IMR-90 (cell line): ENCODE measurements at regions not wholly inside any gene's neighbourhood (a gene's known extent, or its start where the extent isn't known, plus 50 kb on each side); places are given as distances from the start of the nearest gene placed in this dataset.

Source experiments
- ATAC-seq: fragments of 200-7000 bp; cut with Tn5 transposase; 2 replicates; pipeline ENCODE4 v1.9.1; 2020; ENCODE audit warnings: low read depth, mild to moderate bottlenecking, moderate library complexity
- BruUV-seq: library from RNA; stranded (reverse); fragments of 400-500 nt; replicated peaks from 2 replicates; lab custom pipeline; 2021; lab: Mats Ljungman, UMichigan
- CTCF ChIA-PET: fragments of 300-600 bp; formaldehyde crosslinking; extraction: SDS; loops from one replicate; lab custom pipeline; 2021; ENCODE audit warnings: antibody characterized with exemption; lab: Yijun Ruan, JAX
- POLR2A ChIA-PET: fragments of 300-600 bp; sonication (Branson Sonifier 250); formaldehyde crosslinking; loops from one replicate; lab custom pipeline; 2022; ENCODE audit warnings: antibody characterized with exemption; ENCODE audit not compliant: unreplicated experiment; lab: Charles Lee
- DNase-seq: peaks from one replicate; pipeline ENCODE4 v3.0.0; 2013
- H2AFZ ChIP-seq: replicated peaks from 2 replicates; pipeline ENCODE3; 2013; ENCODE audit warnings: low read length, mild to moderate bottlenecking; ENCODE audit not compliant: poor library complexity
- H2AK5ac ChIP-seq: 2 replicates; pipeline ENCODE4 v1.6.1; 2013; ENCODE audit warnings: low read depth, low read length, inconsistent platforms
- H2AK9ac ChIP-seq: replicated peaks from 2 replicates; pipeline ENCODE3; 2013; ENCODE audit warnings: mild to moderate bottlenecking, low read depth, low read length, moderate library complexity; ENCODE audit not compliant: poor library complexity
- H2BK120ac ChIP-seq: 2 replicates; pipeline ENCODE4 v1.6.1; 2013; ENCODE audit warnings: low read depth, low read length, inconsistent platforms
- H2BK15ac ChIP-seq: 3 replicates; pipeline ENCODE4 v1.6.1; 2013; ENCODE audit warnings: low read depth, low read length, inconsistent platforms
- H2BK20ac ChIP-seq: 2 replicates; pipeline ENCODE4 v1.6.1; 2013; ENCODE audit warnings: low read depth, mild to moderate bottlenecking, inconsistent platforms, low read length, moderate library complexity
- H2BK5ac ChIP-seq: 2 replicates; pipeline ENCODE4 v1.6.1; 2013; ENCODE audit warnings: mild to moderate bottlenecking, low read depth, low read length, inconsistent platforms; ENCODE audit not compliant: poor library complexity, severe bottlenecking
- H3K14ac ChIP-seq: replicated peaks from 2 replicates; pipeline ENCODE4 v1.6.1; 2013; ENCODE audit warnings: low read depth, low read length, inconsistent platforms
- H3K18ac ChIP-seq: 2 replicates; pipeline ENCODE4 v1.6.1; 2013; ENCODE audit warnings: low read depth, low read length, control low read depth
- H3K23ac ChIP-seq: 2 replicates; pipeline ENCODE4 v1.6.1; 2013; ENCODE audit warnings: low read depth, low read length, inconsistent platforms
- H3K27ac ChIP-seq: 2 replicates; pipeline ENCODE4 v1.5.1; 2013; ENCODE audit warnings: mild to moderate bottlenecking, control low read depth, low read length; ENCODE audit not compliant: insufficient read depth
- H3K27me3 ChIP-seq: 2 replicates; pipeline ENCODE4 v1.6.1; 2013; ENCODE audit warnings: low read length; ENCODE audit not compliant: control insufficient read depth, insufficient read depth
- H3K36me3 ChIP-seq: 2 replicates; pipeline ENCODE4 v1.6.1; 2013; ENCODE audit warnings: low read length, mixed read lengths; ENCODE audit not compliant: control insufficient read depth, insufficient read depth
- H3K4ac ChIP-seq: 2 replicates; pipeline ENCODE4 v1.6.1; 2013; ENCODE audit warnings: low read depth, low read length, inconsistent platforms
- H3K4me1 ChIP-seq: 2 replicates; pipeline ENCODE4 v1.6.1; 2013; ENCODE audit warnings: low read length, mixed read lengths; ENCODE audit not compliant: control insufficient read depth, insufficient read depth
- H3K4me2 ChIP-seq: 2 replicates; pipeline ENCODE4 v1.6.1; 2013; ENCODE audit warnings: low read depth, mild to moderate bottlenecking, control low read depth, low read length, moderate library complexity
- H3K4me3 ChIP-seq: 2 replicates; pipeline ENCODE4 v1.5.1; 2013; ENCODE audit warnings: low read depth, mild to moderate bottlenecking, control low read depth, low read length, moderate library complexity; ENCODE audit not compliant: insufficient read depth
- H3K56ac ChIP-seq: 2 replicates; pipeline ENCODE4 v1.6.1; 2013; ENCODE audit warnings: low read length, inconsistent platforms; ENCODE audit not compliant: insufficient read depth; ENCODE audit errors: extremely low read depth
- H3K79me1 ChIP-seq, 2 experiments: 2 replicates each; pipeline ENCODE4 v1.6.1; 2013; ENCODE audit warnings: low read length in 2 of 2, inconsistent platforms in 1 of 2, low read depth in 1 of 2
- H3K9ac ChIP-seq: 2 replicates; pipeline ENCODE4 v1.6.1; 2013; ENCODE audit warnings: low read depth, low read length, control low read depth
- H3K9me1 ChIP-seq: 2 replicates; pipeline ENCODE4 v1.6.1; 2013; ENCODE audit warnings: low read length, inconsistent platforms; ENCODE audit not compliant: insufficient read depth
- H3K9me3 ChIP-seq: 2 replicates; pipeline ENCODE4 v1.6.1; 2013; ENCODE audit warnings: low read length; ENCODE audit not compliant: control insufficient read depth, insufficient read depth
- H4K20me1 ChIP-seq: 2 replicates; pipeline ENCODE4 v1.6.1; 2013; ENCODE audit warnings: low read length, inconsistent platforms; ENCODE audit not compliant: insufficient read depth
- H4K5ac ChIP-seq: 2 replicates; pipeline ENCODE4 v1.6.1; 2013; ENCODE audit warnings: mild to moderate bottlenecking, low read depth, low read length, control low read depth
- H4K8ac ChIP-seq, 2 experiments: 2 replicates each; pipeline ENCODE4 v1.6.1; 2013; ENCODE audit warnings: low read depth in 2 of 2, low read length in 2 of 2, control low read depth in 1 of 2, inconsistent platforms in 1 of 2
- H4K91ac ChIP-seq: 2 replicates; pipeline ENCODE4 v1.6.1; 2013; ENCODE audit warnings: low read depth, low read length, inconsistent platforms; ENCODE audit not compliant: insufficient read depth
- BHLHE40 ChIP-seq: fragments of 150-350 bp; IDR thresholded peaks from 2 replicates; pipeline ENCODE4 v1.6.1; 2016; ENCODE audit warnings: mild to moderate bottlenecking, low read depth, low read length
- CEBPB ChIP-seq: IDR thresholded peaks from 2 replicates; pipeline ENCODE4 v1.6.1; 2012; ENCODE audit warnings: low read depth, low read length, improper control_type of control experiment
- CHD1 ChIP-seq: IDR thresholded peaks from 2 replicates; pipeline ENCODE4 v1.6.1; 2012; ENCODE audit warnings: low read depth, low read length, improper control_type of control experiment
- CTCF ChIP-seq: conservative IDR thresholded peaks from 2 replicates; pipeline ENCODE4 v1.5.1; 2012; ENCODE audit warnings: mild to moderate bottlenecking, low read depth, low read length, improper control_type of control experiment
- ELK1 ChIP-seq: fragments of 150-350 bp; IDR thresholded peaks from 2 replicates; pipeline ENCODE4 v1.6.1; 2016; ENCODE audit warnings: low read depth, mild to moderate bottlenecking, low read length, moderate library complexity, borderline replicate concordance
- FOS ChIP-seq: fragments of 150-350 bp; IDR thresholded peaks from 2 replicates; pipeline ENCODE4 v1.6.1; 2016; ENCODE audit warnings: low read depth, low read length
- MAFK ChIP-seq: IDR thresholded peaks from 2 replicates; pipeline ENCODE4 v1.6.1; 2012; ENCODE audit warnings: low read depth, low read length, improper control_type of control experiment
- MAZ ChIP-seq: IDR thresholded peaks from 2 replicates; pipeline ENCODE4 v1.6.1; 2012; ENCODE audit warnings: low read depth, mild to moderate bottlenecking, low read length, improper control_type of control experiment, moderate library complexity, borderline replicate concordance
- MXI1 ChIP-seq: IDR thresholded peaks from 2 replicates; pipeline ENCODE4 v1.6.1; 2012; ENCODE audit warnings: low read depth, mild to moderate bottlenecking, low read length, moderate library complexity, borderline replicate concordance
- NFE2L2 ChIP-seq: fragments of 150-350 bp; IDR thresholded peaks from 2 replicates; pipeline ENCODE4 v1.6.1; 2016; ENCODE audit warnings: low read depth, mild to moderate bottlenecking, low read length
- POLR2A ChIP-seq: IDR thresholded peaks from 2 replicates; pipeline ENCODE4 v1.6.1; 2012; ENCODE audit warnings: mild to moderate bottlenecking, low read depth, low read length
- RAD21 ChIP-seq: IDR thresholded peaks from 2 replicates; pipeline ENCODE4 v1.6.1; 2012; ENCODE audit warnings: low read length, improper control_type of control experiment
- RCOR1 ChIP-seq: IDR thresholded peaks from 2 replicates; pipeline ENCODE4 v1.6.1; 2012; ENCODE audit warnings: mild to moderate bottlenecking, low read length, improper control_type of control experiment; ENCODE audit not compliant: insufficient replicate concordance
- RFX5 ChIP-seq: IDR thresholded peaks from 2 replicates; pipeline ENCODE4 v1.8.0; 2012; ENCODE audit warnings: low read depth, mild to moderate bottlenecking, low read length, moderate library complexity
- SMC3 ChIP-seq: fragments of 150-350 bp; IDR thresholded peaks from 2 replicates; pipeline ENCODE4 v1.6.1; 2016; ENCODE audit warnings: low read depth, mild to moderate bottlenecking, antibody characterized with exemption, low read length, moderate library complexity
- USF2 ChIP-seq: fragments of 150-350 bp; IDR thresholded peaks from 2 replicates; pipeline ENCODE4 v1.6.1; 2017; ENCODE audit warnings: mild to moderate bottlenecking, antibody characterized with exemption, low read length, low read depth
- WGBS, 2 experiments: methylation state at CpG; one replicate each; pipeline versions ENCODE4 v1.1.5 to v1.1.7; 2013; ENCODE audit warnings: missing lambda C conversion rate in 2 of 2; ENCODE audit not compliant: insufficient read length in 1 of 2; ENCODE audit errors: extremely low coverage in 2 of 2; 5-methylcytosine and 5-hydroxymethylcytosine counted together
- dilution Hi-C: fragments of 300-500 bp; cut with HindIII; formaldehyde crosslinking; loops from one replicate; pipeline ENCODE4 v1.14.3; 2018; ENCODE audit warnings: low sequenced_read_pairs; ENCODE audit not compliant: unreplicated experiment
- in situ Hi-C: fragments of 300-500 bp; cut with MboI; formaldehyde crosslinking; loops from 3 replicates; pipeline ENCODE4 v1.14.3; 2019; ENCODE audit warnings: low sequenced_read_pairs, inconsistent platforms, mixed read lengths
- intact Hi-C: fragments of 100-400 bp; cut with micrococcal nuclease; formaldehyde crosslinking; loops from 2 replicates; pipeline ENCODE4 v1.10.0; 2022

- Histone ChIP-seq H3K27me3 (no peaks in the 10 kb centered on the region), H3K4me1 (no peaks in the 10 kb centered on the region), H2BK15ac (no peak overlapping the region), H3K36me3 (no peaks in the 10 kb centered on the region), H2AK5ac (no peak overlapping the region), H4K8ac (no peak overlapping the region), H3K14ac (no peak overlapping the region), H4K91ac (no peak overlapping the region), H2AK9ac (no peak overlapping the region), H3K9ac (no peak overlapping the region), H3K18ac (no peak overlapping the region), H4K20me1 (no peaks in the 10 kb centered on the region), H3K4ac (no peak overlapping the region), H2BK5ac (no peak overlapping the region), H2BK120ac (no peak overlapping the region), H4K5ac (no peak overlapping the region), H3K56ac (no peak overlapping the region), H3K79me1 (no peaks in the 10 kb centered on the region), H2AFZ (no peak overlapping the region), H3K4me3 (no peak overlapping the region), H2BK20ac (no peak overlapping the region), H3K27ac (no peak overlapping the region), H3K9me1 (no peaks in the 10 kb centered on the region), H3K23ac (no peak overlapping the region), H3K9me3 (no peaks in the 10 kb centered on the region), H3K4me2 (no peak overlapping the region)
- TF ChIP-seq MAFK (no peak), CTCF (no peak), POLR2A (no peak), USF2 (no peak), SMC3 (no peak), BHLHE40 (no peak), NFE2L2 (no peak), RFX5 (no peak), CEBPB (no peak), MAZ (no peak), RAD21 (no peak), ELK1 (no peak), CHD1 (no peak), FOS (no peak), RCOR1 (no peak), MXI1 (no peak)
- dilution Hi-C loops = no loop called here
- no peak for DNase-seq
- no TSS peak for BruUV-seq
- POLR2A ChIA-PET = no interaction called here
- no peak for ATAC-seq
- intact Hi-C loops = no loop called here
- in situ Hi-C loops = no loop called here
- WGBS, 2 experiments = no CpG with 5 or more reads among the region's 4 CpGs
- CTCF ChIA-PET = no interaction called here
These were observed 139.6 kb downstream of the FAT3 start for GRCh38 chr11:92364177-92364576.
